Type B pancreatic cell (in vitro differentiated cells): ENCODE measurements at regions not wholly inside any gene's neighbourhood (a gene's known extent, or its start where the extent isn't known, plus 50 kb on each side); places are given as distances from the start of the nearest gene placed in this dataset.
"Not testable (repeated sequence)": the region's sequence is repeated elsewhere in the genome, so short reads cannot be mapped to it uniquely, and the experiment has no call there.

Source experiments
- DNase-seq: peaks from one replicate; pipeline ENCODE4 v3.0.0; 2021; ENCODE audit warnings: mixed read lengths; ENCODE audit not compliant: unreplicated experiment; ENCODE audit errors: extremely low spot score
- H3K27ac Mint-ChIP-seq: 2 replicates; pipeline ENCODE4 v1.8.0; 2021; ENCODE audit warnings: mild to moderate bottlenecking, mixed read lengths
- H3K27me3 Mint-ChIP-seq: 2 replicates; pipeline ENCODE4 v1.8.0; 2021; ENCODE audit warnings: mixed read lengths
- H3K36me3 Mint-ChIP-seq: 2 replicates; pipeline ENCODE4 v1.8.0; 2021; ENCODE audit warnings: mixed read lengths
- H3K4me1 Mint-ChIP-seq: one replicate; pipeline ENCODE4 v1.8.0; 2021; ENCODE audit warnings: mixed read lengths; ENCODE audit not compliant: unreplicated experiment
- H3K4me3 Mint-ChIP-seq: 2 replicates; pipeline ENCODE4 v1.8.0; 2021; ENCODE audit warnings: mild to moderate bottlenecking, mixed read lengths
- H3K9me3 Mint-ChIP-seq: 2 replicates; pipeline ENCODE4 v1.8.0; 2021; ENCODE audit warnings: mixed read lengths
- CTCF ChIP-seq: fragments of 200-600 bp; sonication (generic); conservative IDR thresholded peaks from 2 replicates; pipeline ENCODE4 v1.5.0; 2021; ENCODE audit warnings: antibody characterized with exemption, mild to moderate bottlenecking

- no peak for TF ChIP-seq CTCF
- H3K27me3 Mint-ChIP-seq = no peaks in the 10 kb centered on the region
- H3K27ac Mint-ChIP-seq = no peak overlapping the region
- peaks cover 5% of the 10 kb centered on the region for H3K4me1 Mint-ChIP-seq
- DNase-seq = no peak
- no peaks in the 10 kb centered on the region for H3K9me3 Mint-ChIP-seq
- no peak overlapping the region for H3K4me3 Mint-ChIP-seq
- H3K36me3 Mint-ChIP-seq = no peaks in the 10 kb centered on the region
Observed at GRCh38 chr6:76885861-76886301, 577.4 kb downstream of the HTR1B start.

DNA sequence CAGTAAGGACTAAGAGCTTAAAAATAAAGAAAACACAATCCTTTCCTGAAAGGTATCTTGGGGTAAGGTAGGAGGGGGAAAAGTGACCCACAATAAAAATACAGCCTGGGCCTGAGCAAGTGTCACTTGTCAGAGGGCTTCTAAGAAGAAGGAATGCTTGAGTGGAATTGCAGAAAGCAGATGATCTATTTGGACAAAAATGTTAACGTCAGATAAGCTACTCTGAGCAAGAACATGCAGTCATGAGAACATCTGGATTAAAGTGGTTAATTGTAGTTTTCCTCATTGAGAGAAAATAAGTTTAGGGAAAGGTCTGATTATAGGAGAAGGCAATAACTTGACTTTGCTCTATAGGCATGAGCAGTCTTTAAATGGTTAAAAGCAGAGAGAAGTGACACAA, 581.9 kb downstream of the HTR1B start:
- Mint-ChIP-seq H3K9me3 (peaks cover 4% of the 10 kb centered on the region), H3K4me3 (no peak overlapping the region), H3K4me1 (peaks cover 5% of the 10 kb centered on the region), H3K36me3 (peaks cover 4% of the 10 kb centered on the region), H3K27me3 (no peaks in the 10 kb centered on the region), H3K27ac (no peak overlapping the region)
- TF ChIP-seq CTCF = no peak
- DNase-seq = no peak

DNA sequence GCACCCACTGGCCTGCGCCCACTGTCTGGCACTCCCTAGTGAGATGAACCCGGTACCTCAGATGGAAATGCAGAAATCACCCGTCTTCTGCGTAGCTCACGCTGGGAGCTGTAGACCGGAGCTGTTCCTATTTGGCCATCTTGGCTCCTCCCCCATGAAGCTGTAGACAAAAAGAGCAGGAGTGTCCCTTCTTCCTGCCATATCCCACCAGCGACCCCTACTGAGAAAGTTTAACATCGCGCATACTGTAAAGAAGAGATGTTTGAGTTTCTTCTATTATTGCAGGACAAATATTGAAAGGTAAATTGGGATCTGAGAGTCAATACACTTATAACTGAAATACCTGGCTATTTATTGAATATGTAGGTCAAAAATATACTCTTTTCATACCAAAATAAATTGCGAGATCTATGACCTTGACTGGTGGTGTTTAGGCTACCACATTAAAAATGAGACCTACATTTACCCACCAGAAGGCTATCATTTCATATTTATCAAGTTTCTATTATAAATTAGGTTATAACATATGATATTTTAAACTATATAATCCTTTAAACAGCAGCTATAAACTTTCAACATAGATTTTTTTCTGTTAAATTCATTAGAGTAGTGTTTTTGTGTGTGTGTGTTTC, 586.3 kb downstream of the HTR1B start:
- Mint-ChIP-seq H3K4me3 (peak overlapping the region; percentile 92), H3K27me3 (no peaks in the 10 kb centered on the region), H3K36me3 (peaks cover 7% of the 10 kb centered on the region), H3K27ac (peak overlapping the region; percentile 86), H3K9me3 (peaks cover 14% of the 10 kb centered on the region), H3K4me1 (no peaks in the 10 kb centered on the region)
- DNase-seq = no peak
- TF ChIP-seq CTCF = peak; percentile 81

GRCh38 chr6:76876430-76876829, 586.9 kb downstream of the HTR1B start:
- H3K4me3 Mint-ChIP-seq = peak overlapping the region; percentile 92

DNA sequence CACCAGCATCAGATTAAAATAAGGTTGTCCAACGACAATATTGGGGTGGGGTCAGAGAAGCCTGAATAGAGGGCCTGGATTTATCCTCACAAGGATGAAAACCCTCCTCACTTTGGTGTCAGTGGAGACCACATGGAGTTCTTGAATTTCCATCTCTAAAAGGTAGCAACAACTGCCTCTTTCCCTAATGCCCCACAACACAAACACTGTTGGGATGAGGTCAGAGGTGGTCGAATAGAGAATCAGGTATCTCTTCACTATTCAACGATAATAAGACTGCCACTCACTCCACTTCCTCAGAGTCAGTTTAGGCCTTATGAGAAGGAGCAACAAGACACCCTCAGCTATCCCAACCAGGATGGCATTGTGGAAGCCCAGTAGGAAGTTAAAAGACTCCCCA, 596.1 kb downstream of the HTR1B start:
- TF ChIP-seq CTCF = no peak
- H3K4me1 Mint-ChIP-seq = no peaks in the 10 kb centered on the region
- no peaks in the 10 kb centered on the region for H3K36me3 Mint-ChIP-seq
- H3K4me3 Mint-ChIP-seq = no peak overlapping the region
- no peak for DNase-seq
- no peak overlapping the region for H3K27ac Mint-ChIP-seq
- no peaks in the 10 kb centered on the region for H3K27me3 Mint-ChIP-seq
- peaks cover 6% of the 10 kb centered on the region for H3K9me3 Mint-ChIP-seq

More at GRCh38 chr6:76876430-76876829, 586.9 kb downstream of the HTR1B start:
- not testable (repeated sequence) for H3K27ac Mint-ChIP-seq, H3K4me1 Mint-ChIP-seq, DNase-seq, H3K27me3 Mint-ChIP-seq, H3K36me3 Mint-ChIP-seq
- H3K9me3 Mint-ChIP-seq = peaks cover 14% of the 10 kb centered on the region

GRCh38 chr6:76866091-76866915, 597.0 kb downstream of the HTR1B start:
- Mint-ChIP-seq H3K9me3 (peaks cover 5% of the 10 kb centered on the region), H3K36me3 (no peaks in the 10 kb centered on the region), H3K27ac (no peak overlapping the region), H3K4me3 (no peak overlapping the region), H3K27me3 (no peaks in the 10 kb centered on the region), H3K4me1 (no peaks in the 10 kb centered on the region)
- DNase-seq = no peak
- TF ChIP-seq CTCF = no peak
